AG04449 (cell line): ENCODE measurements at regions not wholly inside any gene's neighbourhood (a gene's known extent, or its start where the extent isn't known, plus 50 kb on each side); places are given as distances from the start of the nearest gene placed in this dataset.

Source experiments
- CTCF ChIA-PET: fragments of 350-600 bp; formaldehyde crosslinking; extraction: SDS; loops from one replicate; lab custom pipeline; 2021; ENCODE audit warnings: antibody characterized with exemption; lab: Yijun Ruan, JAX
- POLR2A ChIA-PET: fragments of 400-600, 350-600 bp; formaldehyde crosslinking; extraction: SDS; loops from one replicate; lab custom pipeline; 2020; ENCODE audit warnings: antibody characterized with exemption, inconsistent platforms; lab: Yijun Ruan, JAX
- DNase-seq: peaks from one replicate; pipeline ENCODE4 v3.0.0-alpha.2; 2010; ENCODE audit warnings: low read depth, low spot score
- H3K4me3 ChIP-seq: 2 replicates; pipeline ENCODE4 v1.5.1; 2011; ENCODE audit warnings: low read depth, mild to moderate bottlenecking, control low read depth, low read length
- TF ChIP-seq, protein P1 (sequence below): IDR thresholded peaks from one replicate; pipeline ENCODE4 v1.5.1; 2011; ENCODE audit warnings: mild to moderate bottlenecking, moderate library complexity, low read length, control low read depth, inconsistent platforms; ENCODE audit not compliant: insufficient read depth; ENCODE audit errors: missing control alignments

DNA sequence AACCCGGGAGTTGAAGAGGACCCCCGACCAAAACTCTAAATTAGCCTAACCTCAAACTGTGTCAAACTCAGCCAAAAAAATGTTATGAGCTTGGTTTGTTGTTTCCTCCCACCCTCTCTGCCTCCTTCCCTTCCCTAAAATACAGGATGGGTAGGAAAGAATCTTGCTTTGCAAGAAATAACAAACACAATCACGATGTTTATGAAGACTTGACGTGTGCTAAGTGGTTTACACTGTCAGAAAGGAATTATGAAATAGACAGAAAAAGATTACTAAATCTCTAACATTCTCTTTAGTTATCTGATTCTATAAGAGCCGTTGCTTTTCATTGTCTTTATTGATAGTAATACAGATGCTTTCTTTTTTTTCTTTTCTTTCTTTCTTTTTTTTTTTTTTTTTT is 285.1 kb downstream of the BMP7 start:
- ChIA-PET CTCF (interaction anchor here (5.0 kb wide), 1 partner anchor 430 kb away, joined by 42 read pairs; no protein-coding TSS in a partner anchor), POLR2A (no interaction called here)
- no peak overlapping the region for H3K4me3 ChIP-seq
- TF ChIP-seq, protein P1, sequence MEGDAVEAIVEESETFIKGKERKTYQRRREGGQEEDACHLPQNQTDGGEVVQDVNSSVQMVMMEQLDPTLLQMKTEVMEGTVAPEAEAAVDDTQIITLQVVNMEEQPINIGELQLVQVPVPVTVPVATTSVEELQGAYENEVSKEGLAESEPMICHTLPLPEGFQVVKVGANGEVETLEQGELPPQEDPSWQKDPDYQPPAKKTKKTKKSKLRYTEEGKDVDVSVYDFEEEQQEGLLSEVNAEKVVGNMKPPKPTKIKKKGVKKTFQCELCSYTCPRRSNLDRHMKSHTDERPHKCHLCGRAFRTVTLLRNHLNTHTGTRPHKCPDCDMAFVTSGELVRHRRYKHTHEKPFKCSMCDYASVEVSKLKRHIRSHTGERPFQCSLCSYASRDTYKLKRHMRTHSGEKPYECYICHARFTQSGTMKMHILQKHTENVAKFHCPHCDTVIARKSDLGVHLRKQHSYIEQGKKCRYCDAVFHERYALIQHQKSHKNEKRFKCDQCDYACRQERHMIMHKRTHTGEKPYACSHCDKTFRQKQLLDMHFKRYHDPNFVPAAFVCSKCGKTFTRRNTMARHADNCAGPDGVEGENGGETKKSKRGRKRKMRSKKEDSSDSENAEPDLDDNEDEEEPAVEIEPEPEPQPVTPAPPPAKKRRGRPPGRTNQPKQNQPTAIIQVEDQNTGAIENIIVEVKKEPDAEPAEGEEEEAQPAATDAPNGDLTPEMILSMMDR, result no peak
- no peak for DNase-seq

DNA sequence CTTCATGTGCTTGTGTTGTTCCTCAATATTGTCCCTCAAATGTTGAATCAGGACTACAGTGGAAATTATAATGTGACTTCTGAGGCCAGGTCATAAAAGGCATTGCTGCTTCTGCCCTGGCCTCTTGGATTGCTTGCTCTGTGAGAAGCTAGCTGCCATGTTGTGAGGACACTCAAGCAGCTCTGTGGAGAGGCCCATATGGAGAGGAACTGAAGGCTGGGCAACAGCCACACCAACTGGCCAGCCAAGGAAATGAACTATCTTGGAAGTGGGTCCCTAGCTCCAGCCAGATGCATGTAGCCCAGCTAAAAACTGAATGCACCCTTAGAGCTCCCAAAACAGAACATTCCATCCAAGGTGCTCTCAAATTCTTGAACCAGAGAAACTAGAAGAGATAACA is 282.6 kb downstream of the BMP7 start:
- TF ChIP-seq, protein P1, result no peak
- ChIA-PET POLR2A (no interaction called here), CTCF (interaction anchor here (0.9 to 4.4 kb wide), 2 partner anchors 10 to 434 kb away, joined by 4 to 35 read pairs; no protein-coding TSS in a partner anchor)
- no peak overlapping the region for H3K4me3 ChIP-seq
- DNase-seq, result no peak

DNA sequence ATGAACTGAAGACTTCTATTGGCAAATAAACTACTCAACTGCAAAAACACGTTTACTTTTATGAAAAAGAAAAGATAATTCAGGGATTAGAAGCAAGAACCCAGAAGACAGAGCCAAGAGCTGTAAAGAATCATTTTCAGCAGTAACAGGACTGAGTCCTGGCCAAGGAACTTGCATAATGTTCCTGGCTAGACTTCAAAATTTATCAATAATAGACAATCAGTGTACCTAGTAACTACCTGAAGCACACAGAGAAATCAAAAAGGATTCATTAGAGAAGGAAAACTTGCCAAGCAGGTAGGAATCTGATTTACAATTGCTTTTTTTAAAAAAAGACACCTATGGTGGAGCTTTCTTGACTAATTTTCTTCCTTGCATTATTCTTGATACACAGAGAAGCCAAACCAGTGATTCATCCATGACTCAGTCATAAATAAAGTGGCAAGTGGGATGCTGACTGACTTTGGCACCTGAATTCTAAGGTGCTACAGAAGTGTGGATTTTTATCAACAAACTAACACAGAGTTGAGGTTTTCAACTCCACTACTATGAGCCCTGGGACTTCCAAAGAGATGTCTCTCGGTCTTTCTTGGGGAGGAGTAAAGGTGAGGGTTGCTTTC is 281.3 kb downstream of the BMP7 start:
- TF ChIP-seq, protein P1, result no peak
- no peak for DNase-seq
- ChIA-PET CTCF (interaction anchor here (4.4 kb wide), 1 partner anchor 11 kb away, joined by 35 read pairs; no protein-coding TSS in a partner anchor), POLR2A (no interaction called here)
- H3K4me3 ChIP-seq, result no peak overlapping the region

DNA sequence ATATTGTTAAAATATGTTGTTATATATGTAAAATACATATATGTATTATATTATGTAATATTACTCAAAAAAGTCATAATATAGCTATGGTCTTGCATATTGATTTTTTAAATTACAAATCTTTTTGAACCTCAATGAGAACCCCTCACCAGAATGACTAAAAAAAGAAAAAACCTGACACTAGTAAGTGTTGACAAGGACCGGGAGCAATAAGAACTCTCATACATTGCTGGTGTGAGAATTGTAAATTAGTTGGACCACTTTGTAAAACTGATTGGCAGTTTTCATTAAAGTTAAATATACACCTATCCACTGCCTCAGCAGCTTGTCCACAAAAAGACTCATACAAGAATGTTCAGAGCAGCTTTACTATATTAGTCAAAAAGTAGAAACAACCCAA is 280.0 kb downstream of the BMP7 start:
- ChIA-PET CTCF (interaction anchor here (0.6 to 4.4 kb wide), 3 partner anchors 9 to 1194 kb away, joined by 4 to 35 read pairs (median 5); no protein-coding TSS in a partner anchor), POLR2A (no interaction called here)
- no peak for DNase-seq
- no peak overlapping the region for H3K4me3 ChIP-seq
- TF ChIP-seq, protein P1, result no peak

DNA sequence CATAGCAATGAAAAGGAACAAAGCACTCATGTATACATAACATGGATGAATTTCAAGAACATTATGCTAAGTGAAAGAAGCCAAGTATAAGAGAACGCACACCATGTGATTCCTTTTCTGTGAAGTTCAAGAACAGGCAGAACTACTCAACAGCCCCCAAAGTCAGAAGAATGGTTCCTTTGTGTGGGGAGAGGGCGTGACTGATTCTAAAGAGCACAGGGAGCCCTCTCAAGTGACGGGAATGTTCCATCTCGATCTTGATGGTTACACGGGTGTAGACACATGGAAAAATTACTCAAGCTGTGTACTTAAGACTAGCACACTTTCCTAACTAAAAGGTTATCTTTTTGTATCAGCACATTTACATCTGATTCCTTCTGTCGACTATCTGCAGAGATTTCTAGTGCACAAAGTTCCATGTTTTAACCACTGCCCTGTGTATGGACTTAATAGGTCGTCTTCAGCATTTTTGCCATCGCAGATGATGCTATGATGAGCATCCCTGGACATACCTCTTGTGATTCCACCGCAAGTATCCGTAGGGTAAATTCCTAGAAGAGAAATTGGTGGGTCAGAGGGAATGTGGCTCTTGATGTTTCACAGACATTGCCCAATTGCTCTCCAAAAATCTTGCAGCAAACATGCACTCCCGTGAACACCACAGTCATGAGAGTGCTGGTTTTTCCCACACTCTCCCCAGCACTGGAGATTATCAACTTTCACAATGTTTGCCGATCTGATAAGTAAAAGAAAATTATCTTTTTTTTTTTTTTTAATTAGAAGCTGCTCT is 279.3 kb downstream of the BMP7 start:
- ChIA-PET CTCF (interaction anchor here (1.2 to 4.4 kb wide), 3 partner anchors 8 to 13 kb away, joined by 3 to 35 read pairs (median 4); no protein-coding TSS in a partner anchor), POLR2A (no interaction called here)
- H3K4me3 ChIP-seq, result no peak overlapping the region
- TF ChIP-seq, protein P1, result no peak
- no peak for DNase-seq

DNA sequence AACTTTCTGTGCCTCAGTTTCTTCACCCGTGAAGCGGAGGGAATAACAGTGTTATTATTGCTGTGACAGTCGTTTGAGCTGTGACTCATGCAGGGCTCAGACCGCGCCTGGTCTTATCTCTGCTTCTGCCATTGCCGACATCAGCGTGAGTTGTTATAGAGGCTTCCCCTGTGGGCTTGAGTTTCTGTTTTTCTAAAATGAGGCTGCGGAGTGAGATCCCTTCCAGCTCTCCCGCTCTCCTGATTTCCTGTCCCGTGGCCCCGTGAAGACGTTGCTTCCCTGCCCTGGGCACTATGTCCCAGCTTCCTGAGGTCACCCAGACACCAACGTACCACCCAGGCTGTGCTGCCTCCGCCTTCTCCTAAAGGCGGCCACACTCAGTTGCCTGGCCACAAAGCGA is 278.5 kb downstream of the BMP7 start:
- no peak overlapping the region for H3K4me3 ChIP-seq
- POLR2A ChIA-PET, result no interaction called here
- TF ChIP-seq, protein P1, result no peak
- CTCF ChIA-PET, result interaction anchor here (1.2 kb wide), 1 partner anchor 9 kb away, joined by 3 read pairs; no protein-coding TSS in a partner anchor
- no peak for DNase-seq
